Activated T-cell treated with anti-CD3 and anti-CD28 coated beads for 4 hours (primary cell): ENCODE measurements at regions not wholly inside any gene's neighbourhood (a gene's known extent, or its start where the extent isn't known, plus 50 kb on each side); places are given as distances from the start of the nearest gene placed in this dataset.

ENCODE experiments used
- DNase-seq: peaks from one replicate; pipeline ENCODE4 v3.0.0-alpha.2; 2020

DNA sequence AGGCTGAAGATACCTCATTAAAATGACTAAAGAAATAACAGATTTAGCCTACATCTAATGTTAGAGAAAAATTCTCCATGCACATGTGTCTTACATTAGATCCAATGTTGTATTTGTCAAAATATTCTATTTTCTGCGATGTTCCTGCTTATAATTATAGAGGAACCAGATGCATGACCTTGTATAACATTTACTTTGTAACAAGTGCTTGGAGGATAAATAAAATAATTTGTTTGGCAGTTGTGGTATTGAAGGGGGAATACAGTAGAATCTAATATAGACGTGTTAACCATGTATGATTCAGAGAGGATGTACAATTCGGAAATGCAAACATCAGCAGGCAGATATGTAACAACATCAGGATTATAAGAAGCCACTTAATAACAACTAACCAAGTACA, 922.2 kb downstream of the TUSC7 start:
- DNase-seq = no peak

- no peak for DNase-seq
Measured at GRCh38 chr3:117632191-117632590, 922.6 kb downstream of the TUSC7 start.

DNA sequence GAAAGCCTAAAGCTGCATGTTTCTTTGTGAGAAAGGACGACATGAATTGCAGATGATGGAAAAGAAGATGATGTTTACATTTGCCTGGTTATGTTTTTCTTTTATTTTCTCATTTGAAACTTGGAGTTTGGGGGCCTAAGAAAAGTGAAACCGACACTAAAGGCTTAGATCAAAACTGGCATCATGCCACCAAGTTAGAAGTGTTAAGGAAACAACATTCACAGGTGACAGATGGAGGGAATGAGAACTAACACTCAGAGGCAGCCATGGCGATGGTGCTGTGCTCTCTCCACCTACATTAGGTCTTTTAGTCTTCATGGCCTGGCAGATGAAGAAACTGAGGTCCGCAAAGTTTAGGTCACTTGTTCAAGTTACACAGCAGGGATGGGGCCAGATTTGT, 923.6 kb downstream of the TUSC7 start:
- DNase-seq = no peak

DNA sequence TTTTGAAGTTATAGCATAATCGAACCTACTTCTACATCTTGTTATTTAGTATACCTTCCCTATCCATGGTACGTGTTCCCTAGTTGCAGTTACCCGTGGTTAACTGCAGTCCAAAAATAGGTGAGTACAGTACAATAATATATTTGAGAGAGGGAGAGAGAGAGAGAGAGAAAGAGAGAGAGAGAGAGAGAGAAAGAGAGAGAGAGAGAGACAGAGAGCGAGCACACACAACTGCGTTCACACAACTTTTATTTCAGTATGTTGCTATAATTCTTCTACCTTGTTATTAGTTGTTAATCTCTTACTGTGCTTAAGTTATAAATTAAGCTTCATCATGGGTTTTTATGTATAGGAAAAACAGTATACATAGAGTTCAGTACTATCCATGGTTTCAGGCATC, 928.1 kb downstream of the TUSC7 start:
- no peak for DNase-seq

DNA sequence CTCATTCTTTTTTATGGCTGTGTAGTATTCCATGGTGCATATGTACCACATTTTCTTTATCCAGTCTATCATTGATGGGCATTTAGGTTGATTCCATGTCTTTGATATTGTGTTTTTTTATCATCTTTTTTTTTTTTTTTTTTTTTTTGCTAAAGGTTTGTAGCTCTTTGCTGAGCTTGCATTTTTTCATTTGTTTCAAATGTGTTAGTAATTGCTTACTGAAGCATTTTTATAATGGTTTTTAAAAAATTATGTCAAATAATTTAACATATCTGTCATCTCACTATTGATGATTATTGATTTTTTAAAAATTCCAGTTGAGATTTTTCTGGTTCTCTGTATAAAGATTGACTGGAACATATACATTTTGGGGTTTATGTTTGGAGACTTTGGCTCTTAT, 934.6 kb downstream of the TUSC7 start:
- DNase-seq = no peak

- no peak for DNase-seq
Measured at GRCh38 chr3:117645561-117646242, 936.1 kb downstream of the TUSC7 start.

DNA sequence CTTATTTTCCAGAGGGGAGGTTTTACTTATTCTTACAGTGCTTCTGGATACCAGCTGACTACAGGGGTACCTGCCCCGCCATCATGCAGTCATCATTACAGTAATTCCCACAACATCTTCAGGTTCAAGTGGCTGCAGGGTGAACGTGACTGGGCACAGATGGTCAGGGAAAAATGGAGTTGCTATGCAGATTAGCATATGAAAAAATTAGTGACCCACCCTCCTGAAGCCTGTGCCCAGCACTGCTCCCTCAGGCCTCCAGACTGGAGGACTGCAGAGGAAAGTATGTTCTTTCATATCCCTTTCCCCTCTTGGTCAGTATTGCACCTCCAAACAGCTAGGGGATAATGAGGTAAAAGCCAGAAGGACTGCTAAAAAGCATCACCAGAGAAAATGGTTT, 937.9 kb downstream of the TUSC7 start:
- DNase-seq = no peak

DNA sequence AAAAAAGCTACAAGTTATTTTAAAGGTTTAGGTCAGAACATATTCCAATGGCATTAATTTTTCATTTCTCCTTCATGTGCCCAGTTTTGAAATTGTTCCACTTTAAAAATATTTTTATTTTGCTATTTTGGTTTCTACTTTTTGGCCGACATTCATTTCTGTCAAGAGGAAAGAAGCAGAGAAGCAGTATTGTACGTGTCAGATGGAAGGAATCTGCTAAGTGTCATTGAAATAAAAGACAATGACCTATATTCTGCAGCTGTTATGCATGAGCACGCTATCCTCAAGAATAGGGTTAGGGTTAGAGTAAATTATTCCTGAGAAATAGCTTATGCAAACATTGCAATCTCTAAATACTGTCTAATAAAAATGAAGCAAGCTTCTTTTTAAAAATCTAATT, 941.7 kb downstream of the TUSC7 start:
- no peak for DNase-seq

- DNase-seq = no peak
Measured at GRCh38 chr3:117656391-117656790, 946.8 kb downstream of the TUSC7 start.

DNA sequence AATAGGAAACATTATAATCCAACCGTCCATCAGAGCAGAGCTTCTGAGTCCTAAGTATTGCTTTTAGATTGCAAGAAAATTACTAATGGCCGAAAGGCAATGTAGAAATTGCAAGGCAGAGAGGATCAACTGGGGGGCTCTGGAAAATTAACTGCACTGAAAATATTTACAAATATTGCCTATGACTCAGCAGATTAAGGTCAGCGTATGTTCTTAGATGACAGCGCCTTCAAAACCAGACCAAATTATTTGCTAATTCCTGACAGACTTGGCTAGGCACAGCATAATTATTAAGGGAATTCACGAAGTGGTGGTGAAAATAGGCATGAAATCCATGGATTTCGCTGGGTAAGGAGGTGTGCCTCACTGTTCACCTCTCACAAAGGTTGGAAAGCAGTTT, 947.7 kb downstream of the TUSC7 start:
- DNase-seq = no peak

- no peak for DNase-seq
Measured at GRCh38 chr3:117660941-117661817, 951.6 kb downstream of the TUSC7 start.

DNA sequence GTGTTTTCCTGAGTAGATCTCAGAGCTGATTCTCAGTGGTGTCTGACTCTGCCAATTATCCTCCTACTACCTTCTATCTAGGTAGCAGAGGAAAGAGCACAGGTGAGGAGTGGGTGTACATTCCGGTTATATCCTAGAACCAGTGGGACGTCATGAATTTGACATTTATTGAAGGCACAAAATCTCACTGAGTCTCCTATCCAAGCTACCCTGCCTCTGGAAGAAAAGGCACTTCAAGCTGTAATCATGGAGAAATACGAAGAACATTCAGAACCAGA, 952.2 kb downstream of the TUSC7 start:
- no peak for DNase-seq

GRCh38 chr3:117665296-117665695, 955.7 kb downstream of the TUSC7 start:
- DNase-seq = no peak

- no peak for DNase-seq
Measured at GRCh38 chr3:117666325-117666724, 956.7 kb downstream of the TUSC7 start.

DNA sequence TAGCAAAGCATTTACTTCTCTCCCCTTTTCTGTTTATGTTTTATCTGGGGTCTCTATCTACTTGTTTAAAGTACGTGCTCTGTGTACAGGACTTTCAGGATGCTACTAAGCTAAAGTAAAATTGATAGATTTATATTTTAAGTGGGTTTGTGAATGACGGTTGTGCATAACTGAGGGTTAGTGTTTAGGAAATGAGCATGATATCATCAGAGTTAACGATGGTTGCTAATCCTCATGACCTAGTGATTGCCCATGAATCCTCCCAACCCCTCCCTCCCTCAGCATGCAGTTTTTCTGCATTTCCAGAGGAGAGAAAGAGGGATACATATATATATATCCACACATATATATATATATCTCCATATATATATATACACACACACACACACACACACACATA, 957.2 kb downstream of the TUSC7 start:
- DNase-seq = no peak

GRCh38 chr3:117669774-117670173, 960.2 kb downstream of the TUSC7 start:
- DNase-seq = no peak

GRCh38 chr3:117671722-117672318, 962.2 kb downstream of the TUSC7 start:
- DNase-seq = no peak

DNA sequence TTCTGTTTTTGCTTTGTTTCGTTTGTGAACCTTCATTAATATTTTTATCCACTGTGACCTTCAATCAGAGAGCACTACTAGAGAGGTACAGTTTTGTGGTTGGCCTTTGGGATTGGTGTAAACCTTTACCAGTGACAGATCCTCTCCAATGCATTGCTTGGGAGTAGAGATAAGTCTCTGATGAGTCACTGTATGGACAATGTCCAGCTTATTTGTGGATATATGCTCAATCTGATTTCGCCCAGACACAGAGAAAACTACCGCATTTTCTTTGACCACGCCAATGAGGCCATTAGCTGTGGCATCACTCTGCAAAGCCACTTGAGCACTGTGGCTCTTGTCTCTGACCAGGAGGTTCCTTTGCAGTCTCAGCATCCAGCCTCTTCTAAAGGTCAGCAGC, 964.7 kb downstream of the TUSC7 start:
- no peak for DNase-seq

- no peak for DNase-seq
Measured at GRCh38 chr3:117681619-117682018, 972.0 kb downstream of the TUSC7 start.

DNA sequence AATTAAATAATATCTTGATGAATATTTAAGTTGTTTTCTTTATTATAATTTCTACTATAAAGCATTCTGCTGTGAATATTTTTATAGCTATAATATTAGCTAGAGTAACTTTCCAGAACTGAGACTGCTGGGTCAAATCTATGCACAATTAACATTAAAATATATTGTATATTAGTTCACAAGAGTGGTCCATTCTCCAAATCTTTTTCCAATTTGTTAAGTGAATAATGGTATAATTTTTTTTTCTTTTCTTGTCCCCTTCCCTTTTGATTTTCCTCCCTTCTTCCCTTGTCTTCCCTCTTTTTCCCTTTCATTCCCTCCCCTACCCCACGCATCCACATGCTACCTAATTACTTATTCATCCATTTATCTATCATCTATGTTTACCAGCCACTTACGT, 977.5 kb downstream of the TUSC7 start:
- no peak for DNase-seq

- no peak for DNase-seq
Measured at GRCh38 chr3:117688583-117688982, 979.0 kb downstream of the TUSC7 start.

DNA sequence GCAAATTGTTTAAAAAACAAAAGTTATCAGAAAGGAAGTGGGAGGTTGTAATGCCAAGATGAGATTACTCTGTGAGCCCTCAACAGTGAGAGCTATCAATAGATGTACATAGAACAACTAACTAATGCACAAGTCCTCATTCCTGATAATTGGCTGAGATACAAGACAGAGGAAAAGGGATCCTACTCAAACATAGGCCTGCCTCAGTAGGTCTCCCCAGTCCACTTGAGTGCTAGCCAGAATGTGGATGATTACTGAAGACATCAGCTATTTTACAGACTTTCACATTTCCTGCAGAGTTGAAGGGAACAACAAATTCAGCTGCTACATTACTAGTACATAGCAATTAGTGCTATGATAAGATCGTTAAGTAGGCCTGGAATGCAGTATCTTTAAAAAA, 981.9 kb downstream of the TUSC7 start:
- no peak for DNase-seq

GRCh38 chr3:117692416-117692995, 982.9 kb downstream of the TUSC7 start:
- DNase-seq = no peak

DNA sequence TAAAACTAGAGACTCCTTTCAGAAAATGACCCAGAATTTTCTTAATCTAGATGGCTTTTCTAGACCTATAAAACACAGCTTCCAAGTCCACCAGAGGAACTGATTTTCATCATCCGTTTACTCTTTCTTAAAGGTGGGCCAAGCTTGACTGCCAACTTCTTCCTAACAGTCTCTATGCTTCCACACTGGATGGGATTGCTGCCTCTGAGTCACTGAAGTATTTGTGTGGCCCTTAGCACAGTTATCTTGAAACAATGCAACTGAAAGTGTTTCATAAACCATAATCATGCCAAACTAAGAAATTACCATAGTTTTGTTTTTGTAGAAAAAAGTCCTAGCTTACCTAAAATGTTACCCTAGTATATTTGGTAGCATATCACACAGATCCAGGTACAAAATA, 985.7 kb downstream of the TUSC7 start:
- DNase-seq = no peak
